Esophagus squamous epithelium (tissue), 5 donors: ENCODE measurements at regions not wholly inside any gene's neighbourhood (a gene's known extent, or its start where the extent isn't known, plus 50 kb on each side); places are given as distances from the start of the nearest gene placed in this dataset.

Experiments used
- DNase-seq: peaks from one replicate; lab custom pipeline; 2025; lab: John Stamatoyannopoulos, UW
- H3K27ac ChIP-seq, 4 donors: fragments of 200-600 bp; sonication (generic); one replicate each; pipeline ENCODE4 v1.5.1; 2016 to 2019; ENCODE audit warnings: mild to moderate bottlenecking in 1 of 4
- H3K27me3 ChIP-seq, 4 donors: fragments of 200-600 bp; sonication (generic); 1 replicate in 3 of 4; 2 replicates in 1 of 4; pipeline versions ENCODE4 v1.5.1 to v1.6.0; 2017 to 2021; ENCODE audit warnings: antibody characterized with exemption in 1 of 4
- H3K36me3 ChIP-seq, 3 donors: fragments of 200-600 bp; sonication (generic); one replicate each; pipeline ENCODE4 v1.5.1; 2016 to 2019
- H3K4me1 ChIP-seq, 3 donors: fragments of 200-600 bp; sonication (generic); one replicate each; pipeline ENCODE4 v1.5.1; 2017 to 2019
- H3K4me3 ChIP-seq, 4 donors: fragments of 200-600 bp; sonication (generic); 1 replicate in 3 of 4; 2 replicates in 1 of 4; pipeline ENCODE4 v1.5.1; 2016 to 2019; ENCODE audit warnings: mild to moderate bottlenecking in 2 of 4, moderate library complexity in 1 of 4
- H3K9me3 ChIP-seq, 3 donors: fragments of 200-600 bp; sonication (generic); one replicate each; pipeline ENCODE4 v1.5.1; 2016 to 2019
- POLR2A ChIP-seq, 4 donors: fragments of 450-650 bp; IDR thresholded peaks; one replicate each; pipeline ENCODE4 v1.6.1; 2017; ENCODE audit warnings: antibody characterized with exemption in 4 of 4, mild to moderate bottlenecking in 4 of 4, moderate library complexity in 3 of 4
- WGBS, 2 donors: methylation state at CpG; one replicate each; pipeline ENCODE4 v1.1.5; 2018; 5-methylcytosine and 5-hydroxymethylcytosine counted together
- intact Hi-C: fragments of 100-400 bp; cut with DNase I; formaldehyde crosslinking; loops from one replicate; pipeline ENCODE4 v1.15.0; 2022
- TF ChIP-seq, protein P1 (sequence below), 6 experiments: fragments of 450-650 bp in 4 of 6; fragments of 200-600 bp in 2 of 6; sonication (generic) in 2 of 6; IDR thresholded peaks; one replicate each; pipeline ENCODE4 v1.5.1; 2016 to 2019; ENCODE audit warnings: antibody characterized with exemption in 6 of 6, mild to moderate bottlenecking in 4 of 6, moderate library complexity in 4 of 6
- donor health status: DM: yes; HTN: yes; CAD: no.

GRCh38 chr16:72620853-72621252, 427.1 kb downstream of the ZFHX3 start:
- WGBS, 2 donors: 28 to 39% methylated on average over 2 of the region's 2 CpGs
- intact Hi-C loops: no loop called here

DNA sequence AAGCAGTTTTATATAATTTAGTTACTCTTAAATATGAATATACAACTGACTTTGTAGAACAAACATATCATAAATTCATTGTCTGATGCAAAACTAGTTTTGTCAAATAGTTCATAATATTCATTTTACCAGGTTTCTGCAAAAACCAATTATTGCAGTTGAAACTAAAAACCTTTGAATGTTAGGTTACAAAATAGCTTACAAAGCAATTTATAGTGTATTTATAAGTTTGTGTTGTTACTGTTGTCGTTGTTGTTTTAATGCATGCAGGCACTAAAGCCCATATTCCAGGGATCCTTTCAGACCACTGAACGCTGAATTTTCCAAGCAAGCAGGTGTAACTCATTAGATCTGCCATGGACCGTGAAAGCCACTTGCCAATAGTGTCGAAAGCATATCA, 427.6 kb downstream of the ZFHX3 start:
- Histone ChIP-seq H3K27ac (no peak overlapping the region), H3K9me3 (no peaks in the 10 kb centered on the region), H3K4me1 (no peaks in the 10 kb centered on the region), H3K36me3 (no peaks in the 10 kb centered on the region), H3K4me3 (no peak overlapping the region), H3K27me3 (no peaks in the 10 kb centered on the region)
- WGBS, 2 donors: 90 to 95% methylated on average over 4 of the region's 4 CpGs
- intact Hi-C loops: no loop called here
- TF ChIP-seq, protein P1, sequence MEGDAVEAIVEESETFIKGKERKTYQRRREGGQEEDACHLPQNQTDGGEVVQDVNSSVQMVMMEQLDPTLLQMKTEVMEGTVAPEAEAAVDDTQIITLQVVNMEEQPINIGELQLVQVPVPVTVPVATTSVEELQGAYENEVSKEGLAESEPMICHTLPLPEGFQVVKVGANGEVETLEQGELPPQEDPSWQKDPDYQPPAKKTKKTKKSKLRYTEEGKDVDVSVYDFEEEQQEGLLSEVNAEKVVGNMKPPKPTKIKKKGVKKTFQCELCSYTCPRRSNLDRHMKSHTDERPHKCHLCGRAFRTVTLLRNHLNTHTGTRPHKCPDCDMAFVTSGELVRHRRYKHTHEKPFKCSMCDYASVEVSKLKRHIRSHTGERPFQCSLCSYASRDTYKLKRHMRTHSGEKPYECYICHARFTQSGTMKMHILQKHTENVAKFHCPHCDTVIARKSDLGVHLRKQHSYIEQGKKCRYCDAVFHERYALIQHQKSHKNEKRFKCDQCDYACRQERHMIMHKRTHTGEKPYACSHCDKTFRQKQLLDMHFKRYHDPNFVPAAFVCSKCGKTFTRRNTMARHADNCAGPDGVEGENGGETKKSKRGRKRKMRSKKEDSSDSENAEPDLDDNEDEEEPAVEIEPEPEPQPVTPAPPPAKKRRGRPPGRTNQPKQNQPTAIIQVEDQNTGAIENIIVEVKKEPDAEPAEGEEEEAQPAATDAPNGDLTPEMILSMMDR (IDR thresholded peaks at IDR 0.05): no peak
- no peak for TF ChIP-seq POLR2A (IDR thresholded peaks at IDR 0.05)
- DNase-seq: no peak

More at GRCh38 chr16:72620853-72621252, 427.1 kb downstream of the ZFHX3 start:
- Histone ChIP-seq H3K4me3 (no peak overlapping the region), H3K27me3 (no peaks in the 10 kb centered on the region), H3K36me3 (no peaks in the 10 kb centered on the region), H3K4me1 (no peaks in the 10 kb centered on the region), H3K27ac (no peak overlapping the region), H3K9me3 (no peaks in the 10 kb centered on the region)
- no peak for TF ChIP-seq POLR2A (IDR thresholded peaks at IDR 0.05)
- TF ChIP-seq, protein P1 (IDR thresholded peaks at IDR 0.05): no peak
- no peak for DNase-seq

DNA sequence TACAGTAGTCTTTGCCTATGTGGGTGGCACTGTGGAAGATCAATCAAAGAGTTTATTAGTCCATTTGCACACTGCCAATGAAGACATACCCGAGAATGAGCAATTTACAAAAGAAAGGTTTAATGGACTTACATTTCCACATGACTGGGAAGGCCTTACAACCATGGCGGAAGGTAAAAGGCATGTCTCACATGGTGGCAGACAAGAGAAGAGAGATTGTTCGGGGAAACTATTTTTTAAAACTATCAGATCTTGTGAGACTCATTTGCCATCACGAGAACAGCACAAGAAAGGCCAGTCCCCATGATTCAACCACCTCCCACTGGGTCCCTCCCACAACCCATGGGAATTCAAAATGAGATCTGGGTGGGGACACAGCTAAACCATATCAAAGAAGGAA, 432.1 kb downstream of the ZFHX3 start:
- H3K9me3 ChIP-seq: no peaks in the 10 kb centered on the region
- no peak overlapping the region for H3K27ac ChIP-seq
- H3K27me3 ChIP-seq: no peaks in the 10 kb centered on the region
- no peak overlapping the region for H3K4me3 ChIP-seq
- TF ChIP-seq, protein P1 (IDR thresholded peaks at IDR 0.05): no peak
- TF ChIP-seq POLR2A (IDR thresholded peaks at IDR 0.05): no peak
- intact Hi-C loops: no loop called here
- no peaks in the 10 kb centered on the region for H3K36me3 ChIP-seq
- H3K4me1 ChIP-seq: no peaks in the 10 kb centered on the region
- DNase-seq: no peak
- WGBS, 2 donors: 91 to 94% methylated on average over 4 of the region's 4 CpGs

DNA sequence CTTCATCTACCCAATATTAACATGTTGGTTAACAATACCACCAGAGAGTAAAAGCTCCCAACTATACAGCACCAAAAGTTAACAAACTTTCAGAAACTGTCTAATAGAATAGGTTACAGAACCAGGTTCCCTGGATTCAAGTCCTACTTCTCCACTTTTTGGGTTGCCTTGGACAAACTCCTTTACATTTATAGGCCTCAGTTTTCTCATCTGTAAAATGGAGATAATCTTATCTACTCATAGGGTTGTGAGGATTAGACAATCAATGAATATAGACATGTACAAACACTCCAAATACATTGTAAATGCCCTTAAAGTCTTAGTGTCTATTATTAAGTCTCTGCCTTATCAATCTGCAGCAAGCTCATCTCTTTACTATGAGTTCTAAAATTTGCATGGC, 435.2 kb downstream of the ZFHX3 start:
- no peaks in the 10 kb centered on the region for H3K4me1 ChIP-seq
- H3K9me3 ChIP-seq: no peaks in the 10 kb centered on the region
- no peaks in the 10 kb centered on the region for H3K36me3 ChIP-seq
- no peak for DNase-seq
- H3K27me3 ChIP-seq: no peaks in the 10 kb centered on the region
- no peak overlapping the region for H3K4me3 ChIP-seq
- TF ChIP-seq POLR2A (IDR thresholded peaks at IDR 0.05): no peak
- TF ChIP-seq, protein P1 (IDR thresholded peaks at IDR 0.05): no peak
- no peak overlapping the region for H3K27ac ChIP-seq
- intact Hi-C loops: no loop called here

GRCh38 chr16:72612256-72612655, 435.7 kb downstream of the ZFHX3 start:
- DNase-seq: no peak
- Histone ChIP-seq H3K9me3 (no peaks in the 10 kb centered on the region), H3K27ac (no peak overlapping the region), H3K27me3 (no peaks in the 10 kb centered on the region), H3K4me3 (no peak overlapping the region), H3K4me1 (no peaks in the 10 kb centered on the region), H3K36me3 (no peaks in the 10 kb centered on the region)
- intact Hi-C loops: no loop called here
- TF ChIP-seq, protein P1 (IDR thresholded peaks at IDR 0.05): no peak
- TF ChIP-seq POLR2A (IDR thresholded peaks at IDR 0.05): no peak
- 45 to 49% methylated on average over 2 of the region's 2 CpGs for WGBS, 2 donors
